ENCODE measurements at regions not wholly inside any gene's neighbourhood (a gene's known extent, or its start where the extent isn't known, plus 50 kb on each side); places are given as distances from the start of the nearest gene placed in this dataset.

GRCh38 chr5:169415371-169415770 is 114.4 kb upstream of the SLIT3 start:
- H3K4me3 ChIP-seq (ENCODE audit: low read depth, low read length), result no peak overlapping the region
- no peak for DNase-seq (ENCODE audit: low read depth, low spot score)
- in situ Hi-C loops (cut with HindIII; ENCODE audit: low sequenced_read_pairs), result no loop called here
- TF ChIP-seq CTCF (IDR thresholded peaks at IDR 0.05; ENCODE audit: low read depth, low read length), result no peak

- TF ChIP-seq CTCF (IDR thresholded peaks at IDR 0.05; ENCODE audit: low read depth, low read length), result no peak
- in situ Hi-C loops (cut with HindIII; ENCODE audit: low sequenced_read_pairs), result no loop called here
- no peak overlapping the region for H3K4me3 ChIP-seq (ENCODE audit: low read depth, low read length)
- no peak for DNase-seq (ENCODE audit: low read depth, low spot score)
Observed at GRCh38 chr5:169413416-169413815, 112.5 kb upstream of the SLIT3 start.

GRCh38 chr5:169412831-169413230 is 111.9 kb upstream of the SLIT3 start:
- TF ChIP-seq CTCF (IDR thresholded peaks at IDR 0.05; ENCODE audit: low read depth, low read length), result no peak
- in situ Hi-C loops (cut with HindIII; ENCODE audit: low sequenced_read_pairs), result no loop called here
- no peak overlapping the region for H3K4me3 ChIP-seq (ENCODE audit: low read depth, low read length)
- no peak for DNase-seq (ENCODE audit: low read depth, low spot score)

GRCh38 chr5:169411786-169412430 is 111.0 kb upstream of the SLIT3 start:
- H3K4me3 ChIP-seq (ENCODE audit: low read depth, low read length), result no peak overlapping the region
- no peak for DNase-seq (ENCODE audit: low read depth, low spot score)
- no peak for TF ChIP-seq CTCF (IDR thresholded peaks at IDR 0.05; ENCODE audit: low read depth, low read length)
- in situ Hi-C loops (cut with HindIII; ENCODE audit: low sequenced_read_pairs), result no loop called here

GRCh38 chr5:169410996-169411783 is 110.3 kb upstream of the SLIT3 start:
- no peak for DNase-seq (ENCODE audit: low read depth, low spot score)
- no peak overlapping the region for H3K4me3 ChIP-seq (ENCODE audit: low read depth, low read length)
- no peak for TF ChIP-seq CTCF (IDR thresholded peaks at IDR 0.05; ENCODE audit: low read depth, low read length)
- in situ Hi-C loops (cut with HindIII; ENCODE audit: low sequenced_read_pairs), result no loop called here

- no peak for DNase-seq (ENCODE audit: low read depth, low spot score)
- H3K4me3 ChIP-seq (ENCODE audit: low read depth, low read length), result no peak overlapping the region
- TF ChIP-seq CTCF (IDR thresholded peaks at IDR 0.05; ENCODE audit: low read depth, low read length), result no peak
- in situ Hi-C loops (cut with HindIII; ENCODE audit: low sequenced_read_pairs), result no loop called here
Observed at GRCh38 chr5:169408731-169409130, 107.8 kb upstream of the SLIT3 start.
